K562 (cell line): ENCODE measurements at regions not wholly inside any gene's neighbourhood (a gene's known extent, or its start where the extent isn't known, plus 50 kb on each side); places are given as distances from the start of the nearest gene placed in this dataset.
"Not testable (repeated sequence)": the region's sequence is repeated elsewhere in the genome, so short reads cannot be mapped to it uniquely, and the experiment has no call there.

Experiments
- ATAC-seq: fragments of 200-7000 bp; cut with Tn5 transposase; 3 replicates; pipeline ENCODE4 v1.9.1; 2020; ENCODE audit warnings: moderate library complexity
- BruUV-seq: library from RNA; stranded (reverse); fragments of 400-500 nt; replicated peaks from 2 replicates; lab custom pipeline; 2021; lab: Mats Ljungman, UMichigan
- CTCF ChIA-PET: fragments of 300-600 bp; formaldehyde crosslinking; extraction: SDS; loops from one replicate; lab custom pipeline; 2021; ENCODE audit warnings: low intra/inter-chr PET ratio; lab: Yijun Ruan, JAX
- POLR2A ChIA-PET: fragments of 300-600, 350-650 bp; sonication (Branson Sonifier 250); formaldehyde crosslinking; extraction: SDS; loops from one replicate; lab custom pipeline; 2021; ENCODE audit warnings: antibody characterized with exemption, inconsistent platforms; lab: Yijun Ruan, JAX
- DNase-seq, 4 experiments: peaks; one replicate each; pipeline versions ENCODE4 v3.0.0 to v3.0.0-alpha.2; 2011 to 2018; ENCODE audit warnings: low spot score in 3 of 4, mixed read lengths in 3 of 4; ENCODE audit errors: extremely low read depth in 1 of 4
- FAIRE-seq: peaks from 2 replicates; lab custom pipeline; 2011; peaks lifted over from hg19 to GRCh38; lab: Jason Lieb, UNC
- H2AFZ ChIP-seq: 2 replicates; pipeline ENCODE4 v1.6.0; 2011; ENCODE audit warnings: low read depth, low read length, control low read depth, inconsistent platforms
- H3K27ac ChIP-seq: fragments of 200-600 bp; 3 replicates; pipeline ENCODE4 v1.8.0; 2011; ENCODE audit warnings: low read depth, mild to moderate bottlenecking, control low read depth, inconsistent platforms, low read length, moderate library complexity, mixed read lengths; ENCODE audit errors: extremely low read depth
- H3K27me3 ChIP-seq, 2 experiments: fragments of 300-600 bp in 1 of 2; 2 replicates in 1 of 2; 3 replicates in 1 of 2; pipeline versions ENCODE4 v1.6.0 to v1.8.0; 2011; ENCODE audit warnings: inconsistent platforms in 2 of 2, low read length in 2 of 2, mild to moderate bottlenecking in 1 of 2, mixed read lengths in 1 of 2, moderate library complexity in 1 of 2; ENCODE audit not compliant: control insufficient read depth in 2 of 2, insufficient read depth in 2 of 2
- H3K36me3 ChIP-seq: fragments of 300-600 bp; 3 replicates; pipeline ENCODE4 v1.8.0; 2011; ENCODE audit warnings: mild to moderate bottlenecking, low read length, inconsistent platforms; ENCODE audit not compliant: control insufficient read depth, insufficient read depth
- H3K4me1 ChIP-seq, 2 experiments: fragments of 200-600 bp in 1 of 2; replicated peaks in 1 of 2; 2 replicates in 1 of 2; 3 replicates in 1 of 2; pipeline versions ENCODE4 v1.5.1 to v1.8.0; 2011; ENCODE audit warnings: inconsistent platforms in 2 of 2, low read length in 2 of 2, mild to moderate bottlenecking in 1 of 2, mixed read lengths in 1 of 2, moderate library complexity in 1 of 2; ENCODE audit not compliant: control insufficient read depth in 2 of 2, insufficient read depth in 2 of 2
- H3K4me2 ChIP-seq: 2 replicates; pipeline ENCODE4 v1.6.1; 2011; ENCODE audit warnings: low read length, control low read depth, inconsistent platforms, mixed read lengths; ENCODE audit not compliant: insufficient read depth
- H3K4me3 ChIP-seq: fragments of 200-600 bp; sonication (generic), shearing (Covaris generic); 2 replicates; pipeline ENCODE4 v1.5.1; 2016; ENCODE audit warnings: control low read depth, inconsistent platforms
- H3K79me2 ChIP-seq: fragments of 200-600 bp; 3 replicates; pipeline ENCODE4 v1.8.0; 2011; ENCODE audit warnings: low read length, inconsistent platforms; ENCODE audit not compliant: control insufficient read depth, insufficient read depth
- H3K9ac ChIP-seq, 2 experiments: 2 replicates each; pipeline versions ENCODE4 v1.6.0 to v1.6.1; 2011; ENCODE audit warnings: low read depth in 2 of 2, low read length in 2 of 2, control low read depth in 1 of 2, inconsistent platforms in 1 of 2, mild to moderate bottlenecking in 1 of 2, mixed read lengths in 1 of 2; ENCODE audit not compliant: insufficient read depth in 1 of 2
- H3K9me1 ChIP-seq: one replicate; pipeline ENCODE4 v1.6.0; 2011; ENCODE audit warnings: inconsistent platforms, mild to moderate bottlenecking, low read length, moderate library complexity; ENCODE audit not compliant: control insufficient read depth, insufficient read depth
- H3K9me3 ChIP-seq: replicated peaks from 2 replicates; pipeline ENCODE4 v1.5.1; 2011; ENCODE audit warnings: low read depth, low read length, inconsistent platforms; ENCODE audit not compliant: control insufficient read depth, insufficient read depth
- H4K20me1 ChIP-seq: replicated peaks from 2 replicates; pipeline ENCODE4 v1.6.1; 2011; ENCODE audit warnings: low read length, inconsistent platforms, mixed read lengths; ENCODE audit not compliant: control insufficient read depth, insufficient read depth
- NFYB ChIP-seq: IDR thresholded peaks from 2 replicates; pipeline ENCODE4 v1.6.1; 2011; ENCODE audit warnings: mild to moderate bottlenecking, moderate library complexity; ENCODE audit not compliant: insufficient read length; ENCODE audit errors: extremely low read depth
- RAD21 ChIP-seq, 2 experiments: fragments of 250-450 bp in 1 of 2; fragments of 450-650 bp in 1 of 2; sonication (Bioruptor Pico) in 1 of 2; formaldehyde crosslinking in 1 of 2; IDR thresholded peaks in 1 of 2; conservative IDR thresholded peaks in 1 of 2; 2 replicates each; pipeline versions ENCODE4 v1.4.0 to v1.8.0; 2020 to 2022; ENCODE audit warnings: mild to moderate bottlenecking in 2 of 2, moderate library complexity in 1 of 2
- REST ChIP-seq, 2 experiments: fragments of 450-650 bp; formaldehyde crosslinking in 1 of 2; IDR thresholded peaks; 2 replicates each; pipeline versions ENCODE4 v1.4.0 to v1.6.1; 2014 to 2020; ENCODE audit warnings: mild to moderate bottlenecking in 2 of 2, borderline replicate concordance in 1 of 2, low read depth in 1 of 2
- WGBS: fragments of 100-300 bp; shearing (Covaris generic); methylation state at CpG from one replicate; pipeline ENCODE4 v1.1.6; 2016; ENCODE audit warnings: low coverage, mixed read lengths; ENCODE audit not compliant: insufficient coverage; ENCODE audit errors: missing lambda C conversion rate; 5-methylcytosine and 5-hydroxymethylcytosine counted together
- in situ Hi-C: fragments of 300-500 bp; cut with MboI; formaldehyde crosslinking; loops from 4 replicates; pipeline ENCODE4 v1.15.0; 2018; ENCODE audit warnings: inconsistent platforms, mixed read lengths
- intact Hi-C: fragments of 100-400 bp; cut with micrococcal nuclease; formaldehyde crosslinking; loops from 2 replicates; pipeline ENCODE4 v1.14.2; 2022
- TF ChIP-seq, protein P1 (sequence below), 3 experiments: IDR thresholded peaks in 2 of 3; conservative IDR thresholded peaks in 1 of 3; 2 replicates each; pipeline ENCODE4 v1.5.1; 2011 to 2012; ENCODE audit warnings: low read length in 3 of 3, mild to moderate bottlenecking in 3 of 3, control low read depth in 2 of 3, improper control_type of control experiment in 1 of 3, inconsistent platforms in 1 of 3, low read depth in 1 of 3, mixed read lengths in 1 of 3, moderate library complexity in 1 of 3; ENCODE audit not compliant: insufficient read depth in 2 of 3

DNA sequence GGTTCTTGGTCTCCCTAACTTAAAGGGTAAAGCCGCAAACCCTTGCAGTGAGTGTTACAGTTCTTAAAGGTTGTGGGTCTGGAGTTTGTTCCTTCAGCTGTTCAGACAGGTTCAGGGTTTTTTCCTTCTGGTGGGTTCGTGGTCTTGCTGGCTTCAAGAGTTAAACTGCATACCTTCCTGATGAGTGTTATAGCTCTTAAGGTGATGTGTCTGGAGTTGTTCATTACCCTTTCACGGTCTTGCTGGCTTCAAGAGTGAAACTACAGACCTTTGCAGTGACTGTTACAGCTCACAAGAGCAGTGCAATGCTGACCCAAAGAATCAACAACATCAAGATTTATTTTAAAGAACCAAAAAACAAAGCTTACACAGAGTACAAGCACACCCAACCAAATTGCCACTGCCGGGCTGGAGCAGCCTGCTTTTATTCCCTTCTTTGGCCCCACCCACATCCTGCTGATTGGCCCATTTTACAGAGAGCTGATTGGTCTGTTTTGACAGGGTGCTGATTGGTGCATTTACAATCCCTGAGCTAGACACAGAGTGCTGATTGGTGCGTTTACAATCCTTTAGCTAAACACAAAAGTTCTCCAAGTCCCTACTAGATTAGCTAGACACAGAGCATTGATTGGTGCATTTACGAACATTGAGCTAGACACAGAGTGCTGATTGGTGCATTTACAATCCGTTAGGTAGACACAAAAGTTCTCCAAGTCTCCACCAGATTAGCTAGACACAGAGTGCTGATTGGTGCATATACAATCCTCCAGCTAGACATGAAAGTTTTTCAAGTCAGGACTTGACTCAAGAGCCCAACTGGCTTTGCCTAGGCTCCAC, 121.2 kb upstream of the TMEM170B start:
- intact Hi-C loops; H3K4me3 ChIP-seq; DNase-seq; H3K4me2 ChIP-seq; BruUV-seq; H3K27me3 ChIP-seq; H3K4me1 ChIP-seq; H3K27ac ChIP-seq; H3K79me2 ChIP-seq; H3K9ac ChIP-seq; H3K36me3 ChIP-seq; ATAC-seq; H3K9me3 ChIP-seq; in situ Hi-C loops; H4K20me1 ChIP-seq; H2AFZ ChIP-seq; CTCF ChIA-PET; H3K9me1 ChIP-seq; TF ChIP-seq REST (CRISPR knock-in tag; IDR thresholded peaks at IDR 0.05; ENCODE audit: low read depth): not testable (repeated sequence)
- 3% methylated on average over 7 of the region's 7 CpGs for WGBS
- TF ChIP-seq RAD21 (CRISPR knock-in tag; conservative IDR thresholded peaks at IDR 0.05 in 1 of 2, IDR thresholded peaks at IDR 0.05 in 1 of 2) (peak in 1 of 2 experiments; percentile 40; a peak in 1 of 4 replicates), NFYB (peak; percentile 62), REST (IDR thresholded peaks at IDR 0.05; ENCODE audit: borderline replicate concordance) (peak; percentile 20; the same call in 1 of the 2 replicates)
- TF ChIP-seq, protein P1, sequence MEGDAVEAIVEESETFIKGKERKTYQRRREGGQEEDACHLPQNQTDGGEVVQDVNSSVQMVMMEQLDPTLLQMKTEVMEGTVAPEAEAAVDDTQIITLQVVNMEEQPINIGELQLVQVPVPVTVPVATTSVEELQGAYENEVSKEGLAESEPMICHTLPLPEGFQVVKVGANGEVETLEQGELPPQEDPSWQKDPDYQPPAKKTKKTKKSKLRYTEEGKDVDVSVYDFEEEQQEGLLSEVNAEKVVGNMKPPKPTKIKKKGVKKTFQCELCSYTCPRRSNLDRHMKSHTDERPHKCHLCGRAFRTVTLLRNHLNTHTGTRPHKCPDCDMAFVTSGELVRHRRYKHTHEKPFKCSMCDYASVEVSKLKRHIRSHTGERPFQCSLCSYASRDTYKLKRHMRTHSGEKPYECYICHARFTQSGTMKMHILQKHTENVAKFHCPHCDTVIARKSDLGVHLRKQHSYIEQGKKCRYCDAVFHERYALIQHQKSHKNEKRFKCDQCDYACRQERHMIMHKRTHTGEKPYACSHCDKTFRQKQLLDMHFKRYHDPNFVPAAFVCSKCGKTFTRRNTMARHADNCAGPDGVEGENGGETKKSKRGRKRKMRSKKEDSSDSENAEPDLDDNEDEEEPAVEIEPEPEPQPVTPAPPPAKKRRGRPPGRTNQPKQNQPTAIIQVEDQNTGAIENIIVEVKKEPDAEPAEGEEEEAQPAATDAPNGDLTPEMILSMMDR (IDR thresholded peaks at IDR 0.05 in 2 of 3, conservative IDR thresholded peaks at IDR 0.05 in 1 of 3; ENCODE audit: insufficient read depth in 2 of 3, low read depth in 1 of 3, low read length in 3 of 3), result peak in 1 of 3 experiments; percentile 37; a peak in 2 of 6 replicates
- peak; percentile 61 for FAIRE-seq
- POLR2A ChIA-PET, result interaction anchor here (0.6 to 1.5 kb wide), 2 partner anchors 13 to 14 kb away, joined by 3 read pairs; no protein-coding TSS in a partner anchor
